ENCODE measurements at regions not wholly inside any gene's neighbourhood (a gene's known extent, or its start where the extent isn't known, plus 50 kb on each side); places are given as distances from the start of the nearest gene placed in this dataset.

- Mint-ChIP-seq H3K4me1 (no peaks in the 10 kb centered on the region), H3K4me3 (no peak overlapping the region), H3K9me3 (ENCODE audit: insufficient read depth) (peaks cover 7% of the 10 kb centered on the region), H3K27me3 (peaks cover 8% of the 10 kb centered on the region), H3K27ac (no peak overlapping the region)
- H3K4me1 ChIP-seq (ENCODE audit: control insufficient read depth in 2 of 2, insufficient read depth in 2 of 2, low read length in 2 of 2), result no peaks in the 10 kb centered on the region
- intact Hi-C loops (cut with micrococcal nuclease), result no loop called here
- peaks cover 0 to 24% (median 0%) of the 10 kb centered on the region in 3 donors for H3K9me3 ChIP-seq (ENCODE audit: control extremely low read depth in 1 of 3, control insufficient read depth in 2 of 3, insufficient read depth in 1 of 3, low read length in 2 of 3)
- H3K79me2 ChIP-seq (ENCODE audit: control insufficient read depth, insufficient read depth, low read length), result no peaks in the 10 kb centered on the region
- TF ChIP-seq, protein P1, sequence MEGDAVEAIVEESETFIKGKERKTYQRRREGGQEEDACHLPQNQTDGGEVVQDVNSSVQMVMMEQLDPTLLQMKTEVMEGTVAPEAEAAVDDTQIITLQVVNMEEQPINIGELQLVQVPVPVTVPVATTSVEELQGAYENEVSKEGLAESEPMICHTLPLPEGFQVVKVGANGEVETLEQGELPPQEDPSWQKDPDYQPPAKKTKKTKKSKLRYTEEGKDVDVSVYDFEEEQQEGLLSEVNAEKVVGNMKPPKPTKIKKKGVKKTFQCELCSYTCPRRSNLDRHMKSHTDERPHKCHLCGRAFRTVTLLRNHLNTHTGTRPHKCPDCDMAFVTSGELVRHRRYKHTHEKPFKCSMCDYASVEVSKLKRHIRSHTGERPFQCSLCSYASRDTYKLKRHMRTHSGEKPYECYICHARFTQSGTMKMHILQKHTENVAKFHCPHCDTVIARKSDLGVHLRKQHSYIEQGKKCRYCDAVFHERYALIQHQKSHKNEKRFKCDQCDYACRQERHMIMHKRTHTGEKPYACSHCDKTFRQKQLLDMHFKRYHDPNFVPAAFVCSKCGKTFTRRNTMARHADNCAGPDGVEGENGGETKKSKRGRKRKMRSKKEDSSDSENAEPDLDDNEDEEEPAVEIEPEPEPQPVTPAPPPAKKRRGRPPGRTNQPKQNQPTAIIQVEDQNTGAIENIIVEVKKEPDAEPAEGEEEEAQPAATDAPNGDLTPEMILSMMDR (IDR thresholded peaks at IDR 0.05), result no peak
- TF ChIP-seq EZH2 (IDR thresholded peaks at IDR 0.05; ENCODE audit: borderline replicate concordance, insufficient read depth, low read depth, low read length, poor library complexity, severe bottlenecking), result no peak
- DNase-seq, result no peak
- POLR2A ChIA-PET, result no interaction called here
- no peaks in the 10 kb centered on the region for H4K20me1 ChIP-seq (ENCODE audit: control insufficient read depth, insufficient read depth, low read length, poor library complexity, severe bottlenecking)
- no peak overlapping the region for H3K9ac ChIP-seq (ENCODE audit: low read length)
- no peak overlapping the region for H3K4me2 ChIP-seq (replicated peaks; ENCODE audit: low read depth, low read length, poor library complexity, severe bottlenecking)
- no peak overlapping the region for H3K4me3 ChIP-seq (ENCODE audit: control extremely low read depth in 1 of 5, extremely low read depth in 1 of 5, insufficient read depth in 1 of 5, low read depth in 2 of 5, low read length in 4 of 5)
- ATAC-seq (ENCODE audit: low read depth), result no peak
- no peak overlapping the region for H3K27ac ChIP-seq (ENCODE audit: low read length in 2 of 2)
- WGBS (ENCODE audit: insufficient coverage), result 74% methylated on average over 11 of the region's 11 CpGs
- CTCF ChIA-PET, result no interaction called here
- no peaks in the 10 kb centered on the region for H3K36me3 ChIP-seq (replicated peaks in 1 of 2; ENCODE audit: control extremely low read depth in 1 of 2, control insufficient read depth in 1 of 2, extremely low read depth in 1 of 2, insufficient read depth in 2 of 2, low read length in 1 of 2)
- no peak overlapping the region for H2AFZ ChIP-seq (ENCODE audit: insufficient read depth, low read depth, low read length, poor library complexity, severe bottlenecking)
- H3K27me3 ChIP-seq (replicated peaks in 1 of 4; ENCODE audit: control extremely low read depth in 1 of 4, control insufficient read depth in 3 of 4, insufficient read depth in 4 of 4, low read length in 3 of 4), result peaks cover 0 to 7% (median 1%) of the 10 kb centered on the region in 4 experiments
Measured at GRCh38 chrX:805988-806387, 175.4 kb downstream of the SHOX start.

- H3K36me3 ChIP-seq (replicated peaks in 1 of 2; ENCODE audit: control extremely low read depth in 1 of 2, control insufficient read depth in 1 of 2, extremely low read depth in 1 of 2, insufficient read depth in 2 of 2, low read length in 1 of 2), result no peaks in the 10 kb centered on the region
- H3K79me2 ChIP-seq (ENCODE audit: control insufficient read depth, insufficient read depth, low read length), result no peaks in the 10 kb centered on the region
- no peak overlapping the region for H2AFZ ChIP-seq (ENCODE audit: insufficient read depth, low read depth, low read length, poor library complexity, severe bottlenecking)
- Mint-ChIP-seq H3K27ac (no peak overlapping the region), H3K4me1 (no peaks in the 10 kb centered on the region), H3K9me3 (ENCODE audit: insufficient read depth) (peaks cover 7% of the 10 kb centered on the region), H3K4me3 (no peak overlapping the region), H3K27me3 (peaks cover 8% of the 10 kb centered on the region)
- H3K4me2 ChIP-seq (replicated peaks; ENCODE audit: low read depth, low read length, poor library complexity, severe bottlenecking), result no peak overlapping the region
- H3K4me1 ChIP-seq (ENCODE audit: control insufficient read depth in 2 of 2, insufficient read depth in 2 of 2, low read length in 2 of 2), result no peaks in the 10 kb centered on the region
- DNase-seq (no peak), ATAC-seq (ENCODE audit: low read depth) (no peak)
- no peaks in the 10 kb centered on the region for H4K20me1 ChIP-seq (ENCODE audit: control insufficient read depth, insufficient read depth, low read length, poor library complexity, severe bottlenecking)
- H3K27ac ChIP-seq (ENCODE audit: low read length in 2 of 2), result no peak overlapping the region
- H3K9me3 ChIP-seq (ENCODE audit: control extremely low read depth in 1 of 3, control insufficient read depth in 2 of 3, insufficient read depth in 1 of 3, low read length in 2 of 3), result peaks cover 0 to 26% (median 2%) of the 10 kb centered on the region in 3 donors
- intact Hi-C loops (cut with micrococcal nuclease), result no loop called here
- 31% methylated on average over 3 of the region's 16 CpGs for WGBS (ENCODE audit: insufficient coverage)
- no peak overlapping the region for H3K9ac ChIP-seq (ENCODE audit: low read length)
- no peak for TF ChIP-seq EZH2 (IDR thresholded peaks at IDR 0.05; ENCODE audit: borderline replicate concordance, insufficient read depth, low read depth, low read length, poor library complexity, severe bottlenecking)
- TF ChIP-seq, protein P1 (IDR thresholded peaks at IDR 0.05), result no peak
- H3K27me3 ChIP-seq (replicated peaks in 1 of 4; ENCODE audit: control extremely low read depth in 1 of 4, control insufficient read depth in 3 of 4, insufficient read depth in 4 of 4, low read length in 3 of 4), result peaks cover 0 to 7% (median 1%) of the 10 kb centered on the region in 4 experiments
- CTCF ChIA-PET, result no interaction called here
- no peak overlapping the region for H3K4me3 ChIP-seq (ENCODE audit: control extremely low read depth in 1 of 5, extremely low read depth in 1 of 5, insufficient read depth in 1 of 5, low read depth in 2 of 5, low read length in 4 of 5)
- POLR2A ChIA-PET, result no interaction called here
Measured at GRCh38 chrX:805103-805670, 174.6 kb downstream of the SHOX start.
